HEK293 (cell line): ENCODE measurements at regions not wholly inside any gene's neighbourhood (a gene's known extent, or its start where the extent isn't known, plus 50 kb on each side); places are given as distances from the start of the nearest gene placed in this dataset.

Experiments
- GLIS2 ChIP-seq: fragments of 450-650 bp; formaldehyde crosslinking; IDR thresholded peaks from 2 replicates; pipeline ENCODE4 v1.5.1; 2016; ENCODE audit warnings: missing biosample characterization, missing genetic modification characterization
- HIC1 ChIP-seq: fragments of 450-650 bp; formaldehyde crosslinking; IDR thresholded peaks from 2 replicates; pipeline ENCODE4 v1.5.1; 2016; ENCODE audit warnings: missing biosample characterization, missing genetic modification characterization
- KLF1 ChIP-seq: fragments of 450-650 bp; formaldehyde crosslinking; IDR thresholded peaks from 2 replicates; pipeline ENCODE4 v1.5.1; 2016; ENCODE audit warnings: missing biosample characterization, missing genetic modification characterization
- KLF10 ChIP-seq: fragments of 450-650 bp; IDR thresholded peaks from 2 replicates; pipeline ENCODE4 v1.5.1; 2018; ENCODE audit warnings: missing biosample characterization, mild to moderate bottlenecking, missing genetic modification characterization
- KLF16 ChIP-seq: fragments of 450-650 bp; formaldehyde crosslinking; IDR thresholded peaks from 2 replicates; pipeline ENCODE4 v1.5.1; 2017; ENCODE audit warnings: missing biosample characterization, missing genetic modification characterization
- KLF8 ChIP-seq: fragments of 450-650 bp; formaldehyde crosslinking; IDR thresholded peaks from 2 replicates; pipeline ENCODE4 v1.5.1; 2016; ENCODE audit warnings: missing biosample characterization, missing genetic modification characterization
- KLF9 ChIP-seq: fragments of 450-650 bp; formaldehyde crosslinking; IDR thresholded peaks from 2 replicates; pipeline ENCODE4 v1.5.1; 2016; ENCODE audit warnings: missing biosample characterization, missing genetic modification characterization, low read depth
- PATZ1 ChIP-seq: fragments of 450-650 bp; formaldehyde crosslinking; IDR thresholded peaks from 2 replicates; pipeline ENCODE4 v1.5.1; 2016; ENCODE audit warnings: missing biosample characterization, missing genetic modification characterization
- TSHZ1 ChIP-seq: fragments of 450-650 bp; formaldehyde crosslinking; IDR thresholded peaks from 2 replicates; pipeline ENCODE4 v1.5.1; 2016; ENCODE audit warnings: missing biosample characterization, missing genetic modification characterization, borderline replicate concordance
- YY1 ChIP-seq: fragments of 450-650 bp; formaldehyde crosslinking; IDR thresholded peaks from 2 replicates; pipeline ENCODE4 v1.5.1; 2018; ENCODE audit warnings: missing biosample characterization, missing genetic modification characterization
- ZBTB17 ChIP-seq: fragments of 450-650 bp; formaldehyde crosslinking; IDR thresholded peaks from 2 replicates; pipeline ENCODE4 v1.5.1; 2016; ENCODE audit warnings: missing biosample characterization, missing genetic modification characterization
- ZBTB20 ChIP-seq: fragments of 450-650 bp; formaldehyde crosslinking; IDR thresholded peaks from 2 replicates; pipeline ENCODE4 v1.5.1; 2016; ENCODE audit warnings: missing biosample characterization, missing genetic modification characterization
- ZBTB48 ChIP-seq: fragments of 450-650 bp; formaldehyde crosslinking; IDR thresholded peaks from 2 replicates; pipeline ENCODE4 v1.5.1; 2016; ENCODE audit warnings: missing biosample characterization, missing genetic modification characterization
- ZBTB8A ChIP-seq: fragments of 450-650 bp; formaldehyde crosslinking; IDR thresholded peaks from 2 replicates; pipeline ENCODE4 v1.5.1; 2016; ENCODE audit warnings: missing biosample characterization, missing genetic modification characterization
- ZFP41 ChIP-seq: fragments of 450-650 bp; formaldehyde crosslinking; IDR thresholded peaks from 2 replicates; pipeline ENCODE4 v1.5.1; 2016; ENCODE audit warnings: missing biosample characterization, missing genetic modification characterization, borderline replicate concordance
- ZFP69B ChIP-seq: fragments of 450-650 bp; formaldehyde crosslinking; IDR thresholded peaks from 2 replicates; pipeline ENCODE4 v1.5.1; 2016; ENCODE audit warnings: missing biosample characterization, missing genetic modification characterization
- ZNF16 ChIP-seq: fragments of 450-650 bp; formaldehyde crosslinking; IDR thresholded peaks from 2 replicates; pipeline ENCODE4 v1.5.1; 2016; ENCODE audit warnings: low read depth, missing biosample characterization, missing genetic modification characterization
- ZNF2 ChIP-seq: fragments of 450-650 bp; formaldehyde crosslinking; IDR thresholded peaks from 2 replicates; pipeline ENCODE4 v1.5.1; 2016; ENCODE audit warnings: missing biosample characterization, missing genetic modification characterization
- ZNF214 ChIP-seq: fragments of 450-650 bp; formaldehyde crosslinking; IDR thresholded peaks from 2 replicates; pipeline ENCODE4 v1.5.1; 2017; ENCODE audit warnings: missing biosample characterization, mild to moderate bottlenecking, missing genetic modification characterization, borderline replicate concordance
- ZNF239 ChIP-seq: fragments of 450-650 bp; formaldehyde crosslinking; IDR thresholded peaks from 2 replicates; pipeline ENCODE4 v1.5.1; 2016; ENCODE audit warnings: missing biosample characterization, missing genetic modification characterization
- ZNF350 ChIP-seq: fragments of 450-650 bp; formaldehyde crosslinking; IDR thresholded peaks from 2 replicates; pipeline ENCODE4 v1.5.0; 2017; ENCODE audit warnings: missing biosample characterization, mild to moderate bottlenecking, missing genetic modification characterization
- ZNF391 ChIP-seq: fragments of 450-650 bp; formaldehyde crosslinking; IDR thresholded peaks from 2 replicates; pipeline ENCODE4 v1.5.1; 2016; ENCODE audit warnings: low read depth, missing biosample characterization, missing genetic modification characterization, borderline replicate concordance
- ZNF433 ChIP-seq: fragments of 450-650 bp; formaldehyde crosslinking; IDR thresholded peaks from 2 replicates; pipeline ENCODE4 v1.5.1; 2016; ENCODE audit warnings: missing biosample characterization, missing genetic modification characterization, low read depth
- ZNF521 ChIP-seq: fragments of 450-650 bp; formaldehyde crosslinking; IDR thresholded peaks from 2 replicates; pipeline ENCODE4 v1.5.1; 2017; ENCODE audit warnings: missing biosample characterization, mild to moderate bottlenecking, missing genetic modification characterization
- ZNF561 ChIP-seq: fragments of 450-650 bp; IDR thresholded peaks from 2 replicates; pipeline ENCODE4 v1.5.1; 2018; ENCODE audit warnings: missing biosample characterization, missing genetic modification characterization, borderline replicate concordance
- ZNF580 ChIP-seq: fragments of 450-650 bp; formaldehyde crosslinking; IDR thresholded peaks from 2 replicates; pipeline ENCODE4 v1.5.1; 2016; ENCODE audit warnings: missing biosample characterization, missing genetic modification characterization
- ZNF664 ChIP-seq: fragments of 450-650 bp; formaldehyde crosslinking; IDR thresholded peaks from 2 replicates; pipeline ENCODE4 v1.5.1; 2016; ENCODE audit warnings: missing biosample characterization, missing genetic modification characterization
- ZNF677 ChIP-seq: fragments of 450-650 bp; IDR thresholded peaks from 2 replicates; pipeline ENCODE4 v1.5.0; 2018; ENCODE audit warnings: missing biosample characterization, mild to moderate bottlenecking, missing genetic modification characterization, moderate library complexity
- ZNF777 ChIP-seq: fragments of 450-650 bp; formaldehyde crosslinking; IDR thresholded peaks from 2 replicates; pipeline ENCODE4 v1.5.1; 2017; ENCODE audit warnings: missing biosample characterization, missing genetic modification characterization, borderline replicate concordance

- TF ChIP-seq TSHZ1 (tag by site-specific recombination) (0 out of 2 replicates have a peak, but pooled peaks have one; percentile 6), ZBTB17 (tag by site-specific recombination) (no peak; the same call in 1 of the 2 replicates), ZNF391 (tag by site-specific recombination) (0 out of 2 replicates have a peak, but pooled peaks have one; percentile 24), ZNF16 (no peak), ZNF521 (tag by site-specific recombination) (no peak), KLF8 (peak; percentile 18; the same call in 1 of the 2 replicates), KLF10 (tag by site-specific recombination) (peak; percentile 36; the same call in 1 of the 2 replicates), KLF9 (tag by site-specific recombination) (peak; percentile 60), ZBTB8A (peak; percentile 42; the same call in 1 of the 2 replicates), YY1 (tag by site-specific recombination) (no peak), ZBTB48 (peak; percentile 60), ZNF777 (tag by site-specific recombination) (no peak), ZNF2 (tag by site-specific recombination) (peak; percentile 94), ZNF350 (tag by site-specific recombination) (no peak), ZBTB20 (tag by site-specific recombination) (peak; percentile 82), ZNF677 (no peak), ZNF433 (tag by site-specific recombination) (no peak), ZNF664 (no peak), GLIS2 (peak; percentile 69), ZFP41 (no peak), HIC1 (peak; percentile 58; the same call in 1 of the 2 replicates), PATZ1 (peak; percentile 79), ZNF214 (tag by site-specific recombination) (no peak), ZNF239 (tag by site-specific recombination) (no peak), ZNF580 (tag by site-specific recombination) (0 out of 2 replicates have a peak, but pooled peaks have one; percentile 20), ZNF561 (tag by site-specific recombination) (peak; percentile 92), KLF1 (peak; percentile 35), KLF16 (tag by site-specific recombination) (0 out of 2 replicates have a peak, but pooled peaks have one; percentile 30), ZFP69B (tag by site-specific recombination) (0 out of 2 replicates have a peak, but pooled peaks have one; percentile 58)
Measured at GRCh38 chr15:70584838-70585706, 178.3 kb downstream of the UACA start (continued).
